Lower leg skin (tissue), 4 donors: ENCODE measurements at regions not wholly inside any gene's neighbourhood (a gene's known extent, or its start where the extent isn't known, plus 50 kb on each side); places are given as distances from the start of the nearest gene placed in this dataset.

Source experiments
- DNase-seq, 2 donors: peaks; one replicate each; pipeline ENCODE4 v3.0.0-alpha.2; 2019; ENCODE audit warnings: low spot score in 2 of 2
- H3K4me3 ChIP-seq: fragments of 200-600 bp; sonication (generic); 2 replicates; pipeline ENCODE4 v1.5.1; 2017; ENCODE audit warnings: mild to moderate bottlenecking, low read depth; ENCODE audit not compliant: poor library complexity, severe bottlenecking
- POLR2A ChIP-seq, 2 donors: fragments of 450-650 bp; IDR thresholded peaks; one replicate each; pipeline ENCODE4 v1.6.1; 2016 to 2017; ENCODE audit warnings: antibody characterized with exemption in 2 of 2, mild to moderate bottlenecking in 1 of 2, moderate library complexity in 1 of 2
- WGBS, 2 donors: methylation state at CpG; one replicate each; pipeline ENCODE4 v1.1.5; 2018; 5-methylcytosine and 5-hydroxymethylcytosine counted together
- intact Hi-C: fragments of 100-400 bp; cut with DNase I; formaldehyde crosslinking; loops from one replicate; pipeline ENCODE4 v1.15.0; 2023; ENCODE audit warnings: low total_unique reads
- TF ChIP-seq, protein P1 (sequence below), 3 donors: fragments of 450-650 bp; IDR thresholded peaks; one replicate each; pipeline ENCODE4 v1.5.1; 2016; ENCODE audit warnings: antibody characterized with exemption in 3 of 3, mild to moderate bottlenecking in 3 of 3, moderate library complexity in 2 of 3

DNA sequence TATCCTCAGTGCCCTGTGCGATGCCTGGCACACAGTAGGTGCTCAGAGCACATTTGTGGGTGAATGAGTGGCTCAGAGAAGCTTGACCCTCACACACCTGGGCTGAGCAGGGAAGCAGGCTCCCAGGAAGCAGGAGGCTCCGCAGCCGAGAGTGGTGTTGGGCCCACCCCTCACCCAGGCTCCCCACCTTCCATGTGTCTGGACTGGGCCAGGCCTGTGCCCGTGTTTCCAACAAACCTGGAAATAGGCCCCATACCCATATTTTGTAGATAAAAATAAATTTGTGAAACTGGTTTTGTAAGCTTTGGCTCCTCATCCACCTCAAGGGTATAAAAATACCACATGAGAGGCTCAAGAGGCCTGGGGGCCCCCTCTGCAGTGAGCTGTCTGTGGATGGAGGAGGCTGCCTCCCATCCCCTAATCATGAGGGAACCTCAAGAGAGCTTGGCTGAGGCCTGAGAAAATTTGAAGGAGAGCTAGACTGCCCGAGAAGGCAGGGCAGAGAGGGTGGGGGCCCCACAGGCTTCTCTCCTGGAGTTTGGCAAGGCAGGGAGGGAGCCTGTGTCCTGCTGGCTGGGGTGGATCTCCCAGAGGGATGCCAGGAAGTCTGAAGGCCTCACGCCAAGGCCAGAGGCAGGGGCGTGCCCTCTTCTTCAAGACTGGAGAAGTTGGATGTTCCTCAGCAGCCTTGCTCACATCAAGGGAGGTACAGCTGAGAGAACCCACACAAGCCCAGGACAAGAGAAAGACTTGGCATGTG, 147.0 kb upstream of the NECTIN1 start:
- TF ChIP-seq, protein P1, sequence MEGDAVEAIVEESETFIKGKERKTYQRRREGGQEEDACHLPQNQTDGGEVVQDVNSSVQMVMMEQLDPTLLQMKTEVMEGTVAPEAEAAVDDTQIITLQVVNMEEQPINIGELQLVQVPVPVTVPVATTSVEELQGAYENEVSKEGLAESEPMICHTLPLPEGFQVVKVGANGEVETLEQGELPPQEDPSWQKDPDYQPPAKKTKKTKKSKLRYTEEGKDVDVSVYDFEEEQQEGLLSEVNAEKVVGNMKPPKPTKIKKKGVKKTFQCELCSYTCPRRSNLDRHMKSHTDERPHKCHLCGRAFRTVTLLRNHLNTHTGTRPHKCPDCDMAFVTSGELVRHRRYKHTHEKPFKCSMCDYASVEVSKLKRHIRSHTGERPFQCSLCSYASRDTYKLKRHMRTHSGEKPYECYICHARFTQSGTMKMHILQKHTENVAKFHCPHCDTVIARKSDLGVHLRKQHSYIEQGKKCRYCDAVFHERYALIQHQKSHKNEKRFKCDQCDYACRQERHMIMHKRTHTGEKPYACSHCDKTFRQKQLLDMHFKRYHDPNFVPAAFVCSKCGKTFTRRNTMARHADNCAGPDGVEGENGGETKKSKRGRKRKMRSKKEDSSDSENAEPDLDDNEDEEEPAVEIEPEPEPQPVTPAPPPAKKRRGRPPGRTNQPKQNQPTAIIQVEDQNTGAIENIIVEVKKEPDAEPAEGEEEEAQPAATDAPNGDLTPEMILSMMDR (IDR thresholded peaks at IDR 0.05), result no peak
- no peak for TF ChIP-seq POLR2A (IDR thresholded peaks at IDR 0.05)
- H3K4me3 ChIP-seq, result no peak overlapping the region
- intact Hi-C loops, result no loop called here
- peak; percentile 36 to 89 for DNase-seq
- 43 to 52% methylated on average over 7 of the region's 7 CpGs for WGBS, 2 donors

- DNase-seq, result no peak
- WGBS, 2 donors, result 76 to 81% methylated on average over 14 of the region's 15 CpGs
- intact Hi-C loops, result no loop called here
- H3K4me3 ChIP-seq, result no peak overlapping the region
- no peak for TF ChIP-seq POLR2A (IDR thresholded peaks at IDR 0.05)
Measured at GRCh38 chr11:119874660-119875238, 145.7 kb upstream of the NECTIN1 start.

GRCh38 chr11:119873761-119874421, 144.9 kb upstream of the NECTIN1 start:
- WGBS, 2 donors, result 81 to 84% methylated on average over 14 to 17 of the region's 17 CpGs
- no peak overlapping the region for H3K4me3 ChIP-seq
- DNase-seq, result no peak
- no peak for TF ChIP-seq POLR2A (IDR thresholded peaks at IDR 0.05)
- TF ChIP-seq, protein P1 (IDR thresholded peaks at IDR 0.05), result no peak
- intact Hi-C loops, result no loop called here

DNA sequence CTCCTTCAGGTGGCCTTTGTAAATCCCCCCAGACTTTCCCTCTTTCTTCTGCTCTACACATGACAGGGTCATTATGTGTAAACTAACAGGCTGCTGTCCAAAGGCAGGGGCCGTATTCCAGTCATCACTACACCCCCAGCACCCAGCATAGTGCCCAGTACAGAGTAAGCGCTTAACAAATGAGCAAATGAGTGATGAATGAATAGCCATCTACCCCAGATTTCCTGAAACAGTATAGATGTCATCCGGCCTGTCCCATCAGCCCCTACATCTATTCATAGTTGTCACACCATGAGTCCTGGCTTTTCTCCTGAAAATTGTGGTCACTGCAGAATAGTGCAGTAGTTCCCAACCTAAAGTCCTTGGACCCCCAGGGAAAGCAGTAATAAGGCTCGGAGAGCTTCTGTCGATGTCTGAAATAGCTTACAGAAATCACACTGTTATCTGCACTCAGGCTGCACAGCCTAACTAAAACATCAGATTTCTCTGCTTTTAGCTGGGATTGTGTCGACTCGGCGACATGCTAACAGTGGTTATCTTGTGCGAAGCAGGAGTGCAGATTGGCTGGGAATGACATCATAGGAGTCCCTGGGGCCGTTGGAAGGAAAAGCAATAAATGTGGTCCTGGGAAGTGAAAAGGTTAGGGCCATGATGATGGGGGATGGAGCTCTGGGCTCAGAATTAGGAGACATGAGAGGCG, 143.8 kb upstream of the NECTIN1 start:
- no peak overlapping the region for H3K4me3 ChIP-seq
- WGBS, 2 donors, result 76 to 78% methylated on average over 11 of the region's 11 CpGs
- TF ChIP-seq, protein P1 (IDR thresholded peaks at IDR 0.05), result no peak
- TF ChIP-seq POLR2A (IDR thresholded peaks at IDR 0.05), result no peak
- no peak for DNase-seq
- intact Hi-C loops, result no loop called here

DNA sequence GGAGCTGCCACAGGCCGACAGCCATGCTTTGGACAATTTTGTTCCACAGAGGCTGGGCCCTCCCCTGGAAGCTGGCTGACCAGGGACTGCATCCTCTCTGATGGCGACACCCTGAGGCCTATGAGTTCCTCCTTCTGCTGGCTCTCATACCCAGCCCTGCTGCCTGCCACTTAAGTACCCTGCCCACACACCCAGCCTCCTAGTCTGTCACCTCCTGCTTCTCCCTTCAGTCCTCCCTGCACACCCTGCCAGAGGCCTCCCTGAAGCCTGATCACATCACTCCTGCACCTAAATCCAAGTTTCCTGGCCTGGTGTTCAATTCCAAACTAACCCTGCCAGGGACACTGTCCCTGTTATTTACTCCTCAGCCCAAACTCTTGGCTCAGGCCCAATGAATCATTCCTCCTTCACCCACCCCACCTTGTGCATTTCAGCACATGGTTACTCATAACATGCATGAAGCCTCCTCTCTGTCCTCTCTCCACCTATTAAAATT, 136.7 kb upstream of the NECTIN1 start:
- 48 to 85% methylated on average over 2 of the region's 2 CpGs for WGBS, 2 donors
- intact Hi-C loops, result no loop called here
- DNase-seq, result no peak

More for the DNA sequence above, 136.7 kb upstream of the NECTIN1 start:
- H3K4me3 ChIP-seq, result no peak overlapping the region
- TF ChIP-seq, protein P1 (IDR thresholded peaks at IDR 0.05), result no peak
- TF ChIP-seq POLR2A (IDR thresholded peaks at IDR 0.05), result no peak
